CD1c-positive myeloid dendritic cell (primary cell): ENCODE measurements at regions not wholly inside any gene's neighbourhood (a gene's known extent, or its start where the extent isn't known, plus 50 kb on each side); places are given as distances from the start of the nearest gene placed in this dataset.

Experiments used
- DNase-seq: peaks from one replicate; pipeline ENCODE4 v3.0.0-alpha.2; 2016; ENCODE audit errors: extremely low spot score

DNA sequence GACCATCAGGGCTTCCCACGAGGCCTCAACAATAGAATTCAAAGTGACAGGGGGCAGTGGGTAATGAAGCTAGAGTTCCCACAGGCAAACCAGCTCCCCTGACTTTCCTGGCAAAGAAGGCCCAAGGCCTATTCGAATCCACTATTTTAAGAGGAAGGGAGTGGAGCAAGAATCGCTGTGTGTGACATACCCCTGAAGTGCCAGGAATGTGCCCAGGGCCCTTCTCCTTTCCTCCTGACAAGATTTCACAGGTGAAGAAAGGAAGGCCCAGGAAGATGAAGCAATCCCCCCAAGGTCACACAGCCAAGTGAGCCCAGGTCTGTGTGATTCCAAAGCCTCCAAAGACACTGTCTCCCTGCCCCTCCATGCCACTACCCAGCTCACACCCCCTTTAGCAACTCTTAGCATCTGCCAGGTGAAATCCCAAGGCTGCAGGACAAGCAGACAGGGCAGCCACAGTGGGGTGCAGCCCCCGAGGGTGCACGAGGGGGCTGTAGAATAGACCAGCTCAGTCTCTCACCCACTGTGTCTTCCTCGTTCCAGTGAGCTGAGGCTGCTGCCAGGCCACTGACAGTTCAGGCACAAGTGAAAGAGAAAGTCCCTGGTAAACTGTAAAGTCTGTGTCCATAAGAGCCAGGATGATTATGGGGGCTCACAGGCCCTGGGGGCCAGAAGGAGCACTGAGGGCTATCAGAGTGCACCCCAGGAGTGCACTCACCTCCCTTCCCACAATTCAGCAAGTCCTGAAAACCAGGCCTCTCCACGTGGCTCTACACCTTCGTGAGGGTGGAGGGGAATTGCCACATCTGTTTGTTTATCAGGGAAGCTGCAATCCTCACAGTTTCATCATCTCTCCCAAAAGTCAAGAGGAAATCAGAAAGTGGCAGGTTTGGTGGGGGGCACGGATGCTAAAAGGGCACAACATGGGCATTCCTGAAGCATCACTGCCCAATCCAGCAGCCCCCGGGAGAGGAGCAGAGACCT is 70.8 kb upstream of the ZMIZ1 start:
- no peak for DNase-seq

DNA sequence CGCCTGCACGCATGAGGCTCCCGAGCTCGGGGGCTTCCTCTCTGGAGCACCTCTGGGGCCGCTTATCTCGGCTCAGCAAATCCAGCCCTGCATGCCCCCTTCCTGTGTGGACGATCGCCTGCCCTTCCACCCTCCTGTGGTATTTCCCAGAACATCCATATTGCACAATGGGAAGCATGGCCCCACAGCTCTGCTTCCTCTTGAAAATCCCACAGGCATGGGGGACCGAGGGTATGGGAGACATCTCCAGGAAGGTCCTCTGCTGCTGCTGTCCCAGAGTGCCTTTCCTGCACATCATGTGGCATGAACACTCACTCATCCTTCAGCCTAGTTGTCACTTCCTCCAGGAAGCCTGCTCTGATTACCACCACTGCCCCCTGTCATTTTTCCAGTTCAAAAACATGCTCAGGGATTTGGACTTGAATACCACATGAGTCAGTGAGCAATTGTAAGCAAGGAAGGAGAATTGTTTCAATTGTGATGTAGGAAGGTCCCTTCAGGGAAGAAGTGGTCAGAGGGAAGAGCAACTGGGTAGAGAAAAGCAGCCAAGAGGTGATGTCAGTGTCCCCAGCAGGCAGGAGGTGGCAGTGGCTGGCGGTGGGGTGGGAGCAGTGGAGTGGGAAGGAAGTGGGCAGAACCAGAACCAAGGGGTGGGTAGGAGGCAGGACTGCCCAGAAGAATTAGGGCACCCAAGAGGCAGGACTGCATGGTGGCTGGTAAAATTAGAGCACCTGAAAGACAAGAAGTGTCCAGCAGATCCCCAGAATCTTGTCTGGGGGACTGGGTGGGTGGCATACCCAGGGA is 67.5 kb upstream of the ZMIZ1 start:
- peak; percentile 80 for DNase-seq

DNA sequence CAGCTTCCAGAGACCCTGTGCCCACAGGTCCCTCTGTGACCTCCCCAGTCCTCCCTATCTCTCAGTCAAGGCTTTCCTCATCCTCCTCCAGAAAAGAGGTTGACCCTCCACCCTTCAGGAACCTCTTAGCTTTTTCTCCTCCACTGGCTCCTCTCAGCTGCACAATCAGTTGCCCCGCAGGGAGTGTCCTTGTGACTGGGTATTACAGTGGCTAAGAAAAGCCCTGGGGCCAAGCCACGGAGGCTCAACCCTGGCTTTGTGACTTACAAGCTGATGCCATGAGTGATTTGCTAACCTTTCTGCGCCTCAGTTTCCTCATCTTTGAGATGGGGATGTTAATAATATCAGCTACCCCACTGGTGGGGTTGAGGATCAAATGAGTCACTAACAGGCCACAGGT is 66.4 kb upstream of the ZMIZ1 start:
- no peak for DNase-seq

DNA sequence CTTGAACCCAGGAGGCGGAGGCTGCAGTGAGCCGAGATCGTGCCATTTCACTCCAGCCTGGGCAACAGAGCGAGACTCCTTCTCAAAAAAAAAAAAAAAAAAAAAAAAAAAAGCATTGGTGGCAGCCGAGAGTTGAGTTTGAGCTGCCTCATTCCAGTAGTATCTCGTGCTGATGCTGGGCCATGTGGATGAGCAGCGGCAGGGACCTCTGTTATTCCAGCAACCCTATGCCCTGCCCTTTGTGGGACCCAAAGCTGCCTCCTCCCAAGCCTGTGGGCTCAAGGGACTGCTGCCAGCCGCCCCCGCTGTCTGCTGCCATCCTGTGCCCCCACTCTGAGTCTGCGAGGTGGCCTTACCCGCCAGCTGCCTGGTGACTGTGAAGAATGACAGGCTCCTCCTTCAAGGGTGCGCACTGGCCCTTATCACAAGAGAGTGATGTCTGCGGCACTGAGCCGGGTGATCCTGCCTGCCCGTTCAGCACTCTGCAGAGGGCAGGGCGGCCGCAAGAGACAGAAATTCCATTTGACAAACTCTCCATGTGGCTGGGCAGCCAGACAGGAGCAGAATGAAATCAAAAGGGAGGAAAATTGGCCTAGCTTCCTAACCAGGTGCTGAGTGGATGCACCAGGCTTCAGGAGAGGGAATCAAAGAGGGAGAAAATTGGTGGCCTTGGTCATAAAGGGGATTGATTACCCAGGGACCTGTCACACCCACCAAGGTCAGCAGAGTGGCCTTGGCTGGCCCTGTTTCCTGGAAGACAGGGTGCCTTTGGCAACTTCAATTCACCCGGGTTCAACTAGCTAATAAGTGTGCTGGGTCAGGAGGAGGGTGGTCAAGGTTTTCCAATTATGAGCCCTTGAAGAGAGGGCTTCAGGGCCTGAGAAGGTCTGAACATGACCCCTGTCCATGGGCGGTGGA is 65.3 kb upstream of the ZMIZ1 start:
- no peak for DNase-seq

DNA sequence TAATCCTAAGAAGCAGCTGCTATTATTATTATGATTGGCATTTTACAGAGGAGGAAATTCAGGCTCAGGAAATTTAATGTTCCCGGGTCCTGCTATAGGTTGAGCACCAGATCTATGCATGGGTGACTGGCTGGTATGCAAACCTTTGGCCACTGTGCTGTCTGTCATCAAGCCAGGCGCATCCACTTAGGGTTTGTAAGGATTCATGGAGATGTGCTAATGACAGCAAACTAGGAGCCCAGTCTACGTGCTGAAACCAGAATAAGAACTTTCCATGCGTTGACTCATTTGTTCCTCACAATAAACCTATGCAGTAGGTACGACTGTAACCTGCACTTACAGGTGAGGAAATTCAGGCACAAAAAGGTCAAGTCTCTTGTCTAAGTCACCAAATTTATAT is 64.5 kb upstream of the ZMIZ1 start:
- DNase-seq: no peak

DNA sequence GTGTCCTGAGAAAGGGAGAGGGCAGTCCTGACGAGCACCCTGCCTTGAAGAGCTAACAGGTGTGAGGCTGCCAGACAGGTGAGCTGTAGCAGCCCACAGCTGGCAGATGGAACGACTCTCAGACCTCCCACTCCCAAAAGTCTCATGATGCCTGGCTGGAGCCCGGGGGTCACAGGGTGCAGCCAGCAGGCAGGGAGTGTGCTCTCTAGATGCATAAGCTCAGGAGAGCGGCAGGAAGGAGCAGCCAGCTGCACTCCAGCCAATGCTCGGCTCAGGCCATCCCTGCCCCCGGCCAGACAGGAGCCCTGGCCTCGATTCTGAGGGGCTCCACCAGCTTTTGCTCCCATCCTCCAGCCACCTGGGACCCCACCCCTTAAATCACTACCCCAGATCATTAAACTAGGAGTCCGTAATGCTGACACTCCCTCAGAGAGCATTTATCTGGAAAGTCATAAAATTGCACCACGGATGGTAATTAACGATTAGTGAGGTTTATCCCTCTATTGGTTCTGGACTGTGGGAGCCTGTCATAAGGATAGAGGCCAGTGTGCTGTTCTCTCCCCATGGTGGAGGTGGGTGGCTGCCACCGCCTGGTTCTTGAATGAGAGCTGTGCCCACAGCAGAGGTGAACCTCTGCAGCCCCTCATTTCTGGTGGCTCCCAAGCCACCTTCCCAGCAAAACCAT is 63.5 kb upstream of the ZMIZ1 start:
- DNase-seq: no peak

DNA sequence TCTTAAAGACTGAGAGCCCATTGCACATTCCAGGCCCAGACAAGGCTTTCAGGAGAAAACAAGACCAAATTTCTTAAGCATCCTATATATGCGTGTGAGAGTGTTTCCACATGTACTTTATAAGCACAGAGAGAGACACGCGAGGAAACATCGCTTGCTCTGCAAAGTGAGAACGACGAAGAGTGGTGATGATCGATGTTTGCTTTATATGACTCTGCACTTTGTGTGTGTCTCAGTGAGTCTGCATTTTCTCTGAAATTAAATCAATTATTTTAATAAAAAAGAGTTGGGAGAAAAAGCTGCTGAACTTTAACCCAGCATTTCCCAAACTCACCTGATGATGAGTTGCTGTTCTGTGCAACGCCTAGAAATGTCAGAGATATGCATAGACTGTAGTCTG is 61.7 kb upstream of the ZMIZ1 start:
- DNase-seq: no peak

DNA sequence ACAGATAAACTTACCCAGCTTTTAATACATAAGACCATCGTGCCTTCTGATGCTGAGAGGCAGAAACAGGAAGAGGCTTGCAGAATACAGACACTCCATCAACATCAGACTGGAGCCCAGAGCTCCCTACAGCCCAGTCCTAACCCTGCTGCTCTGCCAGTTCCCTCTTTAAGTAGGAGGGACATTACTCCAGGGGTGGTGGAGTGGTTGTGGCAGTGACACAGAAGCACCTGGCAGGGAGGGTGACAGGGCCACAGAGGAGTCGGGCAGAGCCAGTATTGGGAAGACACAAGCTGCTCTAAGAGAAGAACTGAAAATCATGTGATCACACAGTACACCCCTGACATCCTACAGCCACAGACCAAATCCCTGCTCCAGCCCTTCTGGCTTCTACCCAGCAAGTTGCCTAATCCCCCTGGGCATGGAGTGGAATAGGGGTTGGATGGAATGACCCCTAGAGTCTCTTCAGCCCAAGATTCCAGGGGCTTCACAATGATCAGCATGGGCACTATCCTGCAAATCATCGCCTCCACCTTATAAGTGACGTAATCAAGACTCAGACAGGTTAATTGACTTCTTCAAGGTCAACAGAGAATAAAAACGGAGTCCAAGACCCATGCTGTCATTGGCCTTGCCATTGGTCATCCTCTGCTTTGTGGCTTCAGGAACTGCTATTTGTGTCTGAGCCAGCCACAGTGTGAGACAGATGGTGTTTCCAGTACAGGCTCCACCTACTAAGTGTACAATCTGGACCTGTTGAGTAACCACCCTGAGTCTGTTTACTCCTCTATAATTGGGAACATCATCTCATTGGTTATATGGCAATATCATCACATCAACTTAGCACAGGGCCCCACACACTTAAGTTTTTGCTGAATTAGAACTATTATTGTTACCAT is 61.1 kb upstream of the ZMIZ1 start:
- DNase-seq: peak; percentile 56

DNA sequence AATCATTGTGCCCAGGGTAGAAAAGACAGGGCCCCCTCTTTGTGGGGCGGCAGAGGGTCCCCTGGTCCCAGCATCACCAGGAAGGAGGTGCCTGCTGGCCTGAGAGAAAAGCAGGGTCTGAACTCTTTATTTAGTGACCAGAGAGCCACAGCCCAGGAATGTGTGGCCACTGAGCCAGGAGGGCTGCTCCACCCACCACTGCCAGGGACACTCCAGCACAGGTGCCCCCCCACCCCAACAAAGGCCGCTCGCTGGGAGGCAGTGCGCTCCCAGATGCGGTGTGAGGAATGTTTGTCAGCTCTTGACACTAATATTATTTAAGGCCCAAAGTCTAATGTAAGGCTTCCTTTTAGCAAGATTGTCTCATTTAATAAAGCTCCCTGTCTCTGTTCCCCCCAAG is 59.6 kb upstream of the ZMIZ1 start:
- no peak for DNase-seq

DNA sequence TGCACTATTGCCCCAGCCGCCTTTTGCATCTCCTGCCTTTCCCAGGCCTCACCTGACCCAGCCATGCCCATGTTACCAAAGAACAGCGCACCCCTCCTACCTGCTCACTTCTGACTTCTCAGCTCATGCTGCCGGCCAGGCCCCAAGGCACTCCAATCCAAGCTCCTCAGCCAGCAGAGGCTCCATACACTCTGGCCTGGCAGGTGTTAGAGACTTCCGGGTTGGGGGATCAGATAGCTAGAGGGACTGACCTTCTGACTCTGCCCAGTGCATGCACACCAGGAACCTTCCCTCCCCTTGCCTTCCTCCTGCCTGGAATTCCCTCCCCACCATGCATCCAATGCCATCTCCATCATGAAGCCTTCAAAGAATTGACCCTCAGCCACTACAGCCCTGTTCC is 56.2 kb upstream of the ZMIZ1 start:
- DNase-seq: no peak

DNA sequence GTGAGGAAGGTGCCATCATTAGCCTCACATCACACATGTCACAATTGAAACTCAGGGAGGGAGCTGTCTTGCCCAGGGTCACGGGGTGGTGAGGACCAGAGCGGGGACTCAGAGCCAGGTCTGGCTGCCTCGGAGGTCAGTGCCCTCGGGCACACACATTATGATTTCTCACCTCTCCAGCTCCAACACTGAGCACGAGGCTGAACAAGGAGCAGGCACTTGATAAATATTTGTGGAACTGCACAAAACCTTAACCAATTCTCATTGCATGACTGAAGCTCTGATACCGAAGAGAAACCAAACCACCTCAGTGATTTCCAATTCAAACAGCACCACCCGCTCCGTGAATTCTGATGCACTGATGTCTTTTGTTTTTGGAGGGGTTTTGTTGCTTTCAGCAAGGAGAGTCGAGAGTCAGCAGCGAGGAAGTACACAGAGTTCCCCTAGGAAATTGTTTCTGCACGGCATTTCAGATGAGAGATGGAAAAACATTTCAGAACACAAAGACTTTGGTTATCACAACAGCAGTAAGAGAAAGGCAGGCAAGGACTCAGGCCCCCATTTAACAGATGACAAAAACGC is 55.3 kb upstream of the ZMIZ1 start:
- DNase-seq: no peak

DNA sequence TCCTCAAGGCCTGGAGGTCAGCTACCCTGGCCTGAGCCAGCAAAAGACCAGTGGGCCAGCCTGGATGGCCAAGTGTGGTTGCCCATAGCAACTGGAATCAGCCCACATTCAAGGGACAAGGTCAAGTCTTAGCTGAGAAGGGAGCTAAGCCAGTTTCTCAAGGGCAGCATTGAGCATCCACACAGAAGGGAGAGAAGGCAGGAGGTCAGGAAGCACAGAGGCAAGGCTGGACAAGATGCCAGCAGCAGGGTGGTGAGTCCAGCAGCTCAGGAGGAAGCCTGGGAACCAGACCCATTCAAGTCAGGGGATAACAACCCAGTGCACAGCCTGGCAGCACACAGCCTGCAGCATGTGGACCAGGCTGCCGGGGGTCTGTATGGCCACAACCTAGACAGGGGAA is 54.0 kb upstream of the ZMIZ1 start:
- no peak for DNase-seq

DNA sequence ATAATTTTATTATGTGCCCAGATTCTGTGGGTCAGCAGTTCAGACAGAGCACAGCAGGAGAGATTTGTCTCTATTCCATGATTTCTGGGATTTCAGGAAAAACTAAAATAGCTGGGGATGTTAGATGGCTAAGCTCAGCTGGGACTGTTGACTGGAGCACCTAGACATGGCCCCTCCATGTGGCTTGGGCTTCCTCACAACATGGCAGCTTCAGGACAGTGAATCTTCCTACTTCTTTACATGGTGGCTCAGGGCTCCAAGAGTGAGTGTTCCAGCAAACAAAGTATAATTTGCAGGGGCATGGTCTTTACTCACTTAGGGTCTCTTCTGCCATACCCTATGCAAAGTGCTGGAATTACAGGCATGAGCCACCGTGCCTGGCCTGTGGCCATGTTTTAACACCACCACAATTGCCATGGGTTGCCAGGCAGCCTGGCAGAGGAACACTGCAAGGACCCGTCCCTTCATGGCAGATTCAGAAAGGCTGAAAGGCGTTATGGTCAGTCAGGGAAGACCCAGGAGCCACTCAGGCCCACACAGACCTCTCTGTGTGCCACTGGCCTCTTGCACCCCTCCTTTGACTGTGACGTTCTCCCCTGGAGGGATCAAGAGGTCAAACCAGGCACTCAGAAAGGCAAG is 50.8 kb upstream of the ZMIZ1 start:
- DNase-seq: no peak

DNA sequence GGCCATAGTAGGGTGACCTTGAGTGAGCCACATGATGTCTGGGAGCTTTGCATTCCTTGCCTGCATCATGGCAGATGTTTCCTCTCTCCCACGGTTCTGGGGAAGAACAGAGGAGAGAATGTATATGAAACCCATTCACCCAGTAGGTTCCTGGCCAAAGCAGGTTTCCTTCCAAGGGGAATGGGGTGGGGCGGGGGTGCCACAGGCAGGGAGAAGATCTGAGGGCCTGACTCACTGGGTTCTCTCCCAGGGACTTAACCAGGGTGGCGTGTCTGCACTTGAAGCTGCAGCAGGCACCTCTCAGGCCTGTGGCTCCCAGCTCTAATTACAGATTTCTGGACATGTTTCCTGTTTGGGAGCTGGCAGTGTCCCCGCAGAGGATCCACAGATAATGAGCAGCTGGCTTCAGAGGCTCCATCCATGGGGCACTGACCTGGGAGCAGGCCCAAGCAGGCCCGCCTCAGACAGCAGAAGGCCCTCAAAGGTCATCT is 50.2 kb upstream of the ZMIZ1 start:
- DNase-seq: no peak
